ENCODE measurements at regions not wholly inside any gene's neighbourhood (a gene's known extent, or its start where the extent isn't known, plus 50 kb on each side); places are given as distances from the start of the nearest gene placed in this dataset.

DNA sequence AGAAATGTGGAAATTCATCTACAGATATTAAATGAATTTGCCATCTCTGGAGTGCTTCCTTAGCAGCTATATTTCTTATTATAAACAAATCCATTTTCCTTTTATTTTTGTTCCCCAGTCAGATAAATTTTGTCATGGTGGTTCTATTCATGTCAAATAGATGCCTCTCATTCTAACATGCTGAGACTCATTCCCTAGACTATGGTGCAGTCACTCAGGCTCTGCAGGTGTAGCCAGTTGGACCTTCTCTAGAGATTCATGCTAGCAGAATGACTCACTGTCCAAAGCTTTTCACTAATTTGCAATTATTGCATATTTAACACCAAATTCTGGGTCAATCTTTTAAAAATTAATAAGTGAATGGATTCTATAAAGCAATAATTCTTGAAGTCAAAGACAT is 1392.7 kb downstream of the PCDH7 start:
- no peak overlapping the region for H3K4me3 ChIP-seq
- H3K36me3 ChIP-seq: no peaks in the 10 kb centered on the region
- ATAC-seq: no peak
- no peaks in the 10 kb centered on the region for H3K4me1 ChIP-seq
- TF ChIP-seq POLR2A (IDR thresholded peaks at IDR 0.05): no peak
- TF ChIP-seq, protein P1, sequence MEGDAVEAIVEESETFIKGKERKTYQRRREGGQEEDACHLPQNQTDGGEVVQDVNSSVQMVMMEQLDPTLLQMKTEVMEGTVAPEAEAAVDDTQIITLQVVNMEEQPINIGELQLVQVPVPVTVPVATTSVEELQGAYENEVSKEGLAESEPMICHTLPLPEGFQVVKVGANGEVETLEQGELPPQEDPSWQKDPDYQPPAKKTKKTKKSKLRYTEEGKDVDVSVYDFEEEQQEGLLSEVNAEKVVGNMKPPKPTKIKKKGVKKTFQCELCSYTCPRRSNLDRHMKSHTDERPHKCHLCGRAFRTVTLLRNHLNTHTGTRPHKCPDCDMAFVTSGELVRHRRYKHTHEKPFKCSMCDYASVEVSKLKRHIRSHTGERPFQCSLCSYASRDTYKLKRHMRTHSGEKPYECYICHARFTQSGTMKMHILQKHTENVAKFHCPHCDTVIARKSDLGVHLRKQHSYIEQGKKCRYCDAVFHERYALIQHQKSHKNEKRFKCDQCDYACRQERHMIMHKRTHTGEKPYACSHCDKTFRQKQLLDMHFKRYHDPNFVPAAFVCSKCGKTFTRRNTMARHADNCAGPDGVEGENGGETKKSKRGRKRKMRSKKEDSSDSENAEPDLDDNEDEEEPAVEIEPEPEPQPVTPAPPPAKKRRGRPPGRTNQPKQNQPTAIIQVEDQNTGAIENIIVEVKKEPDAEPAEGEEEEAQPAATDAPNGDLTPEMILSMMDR (IDR thresholded peaks at IDR 0.05): no peak
- intact Hi-C loops (cut with DNase I): no loop called here
- H3K27me3 ChIP-seq: no peaks in the 10 kb centered on the region
- DNase-seq: no peak
- H3K9me3 ChIP-seq: no peaks in the 10 kb centered on the region
- no peak overlapping the region for H3K27ac ChIP-seq

- 49% methylated on average over 3 of the region's 3 CpGs for WGBS (ENCODE audit: insufficient coverage, low coverage, low lambda C conversion rate, missing lambda C conversion rate)
- Histone ChIP-seq H3K4me3 (no peak overlapping the region), H3K36me3 (no peaks in the 10 kb centered on the region), H3K4me1 (no peaks in the 10 kb centered on the region), H3K9me3 (no peaks in the 10 kb centered on the region), H3K27me3 (no peaks in the 10 kb centered on the region), H3K27ac (no peak overlapping the region)
- TF ChIP-seq, protein P1 (IDR thresholded peaks at IDR 0.05): no peak
- TF ChIP-seq POLR2A (IDR thresholded peaks at IDR 0.05): no peak
- DNase-seq (no peak), ATAC-seq (no peak)
- intact Hi-C loops (cut with DNase I): no loop called here
Observed at GRCh38 chr4:32117693-32118092, 1397.5 kb downstream of the PCDH7 start.

DNA sequence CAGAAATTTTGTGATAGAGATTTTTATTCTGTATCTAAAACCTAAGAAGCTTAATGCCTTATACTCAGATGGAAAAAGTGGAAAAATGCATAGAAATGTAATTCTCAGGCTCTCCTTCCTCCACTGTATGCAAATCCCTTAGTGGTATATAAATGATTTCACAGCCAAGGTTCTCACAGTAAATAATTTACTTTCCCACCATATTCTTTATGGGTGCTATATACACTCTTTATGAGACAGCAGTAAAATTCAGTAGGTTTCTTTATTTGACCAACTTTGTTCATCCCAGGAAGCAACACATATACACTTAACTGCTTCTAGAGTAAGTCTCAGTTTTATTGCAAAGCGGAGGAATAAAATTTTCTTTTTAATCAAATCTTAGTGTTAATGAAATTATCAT is 1399.7 kb downstream of the PCDH7 start:
- Histone ChIP-seq H3K36me3 (no peaks in the 10 kb centered on the region), H3K9me3 (no peaks in the 10 kb centered on the region), H3K4me3 (no peak overlapping the region), H3K27ac (no peak overlapping the region), H3K27me3 (no peaks in the 10 kb centered on the region), H3K4me1 (no peaks in the 10 kb centered on the region)
- no peak for ATAC-seq
- intact Hi-C loops (cut with DNase I): no loop called here
- TF ChIP-seq, protein P1 (IDR thresholded peaks at IDR 0.05): no peak
- TF ChIP-seq POLR2A (IDR thresholded peaks at IDR 0.05): no peak
- DNase-seq: no peak
- 53% methylated on average over 1 of the region's 1 CpG for WGBS (ENCODE audit: insufficient coverage, low coverage, low lambda C conversion rate, missing lambda C conversion rate)

GRCh38 chr4:32128549-32128948 is 1408.4 kb downstream of the PCDH7 start:
- H3K36me3 ChIP-seq: no peaks in the 10 kb centered on the region
- H3K27ac ChIP-seq: no peak overlapping the region
- TF ChIP-seq, protein P1 (IDR thresholded peaks at IDR 0.05): no peak
- no peak for TF ChIP-seq POLR2A (IDR thresholded peaks at IDR 0.05)
- no peaks in the 10 kb centered on the region for H3K4me1 ChIP-seq
- WGBS (ENCODE audit: insufficient coverage, low coverage, low lambda C conversion rate, missing lambda C conversion rate): 52% methylated on average over 4 of the region's 4 CpGs
- DNase-seq: no peak
- H3K4me3 ChIP-seq: no peak overlapping the region
- ATAC-seq: no peak
- no peaks in the 10 kb centered on the region for H3K9me3 ChIP-seq
- H3K27me3 ChIP-seq: no peaks in the 10 kb centered on the region
- intact Hi-C loops (cut with DNase I): no loop called here

- TF ChIP-seq POLR2A (IDR thresholded peaks at IDR 0.05): no peak
- TF ChIP-seq, protein P1 (IDR thresholded peaks at IDR 0.05): no peak
- ATAC-seq (no peak), DNase-seq (no peak)
- Histone ChIP-seq H3K9me3 (no peaks in the 10 kb centered on the region), H3K27ac (no peak overlapping the region), H3K27me3 (no peaks in the 10 kb centered on the region), H3K4me3 (no peak overlapping the region), H3K36me3 (no peaks in the 10 kb centered on the region), H3K4me1 (no peaks in the 10 kb centered on the region)
- intact Hi-C loops (cut with DNase I): no loop called here
- 86% methylated on average over 2 of the region's 2 CpGs for WGBS (ENCODE audit: insufficient coverage, low coverage, low lambda C conversion rate, missing lambda C conversion rate)
Observed at GRCh38 chr4:32129967-32130366, 1409.8 kb downstream of the PCDH7 start.

Data from right lobe of liver (tissue), 6 donors.